Body of pancreas (tissue), 4 donors: ENCODE measurements at regions not wholly inside any gene's neighbourhood (a gene's known extent, or its start where the extent isn't known, plus 50 kb on each side); places are given as distances from the start of the nearest gene placed in this dataset.

Source experiments
- POLR2A ChIP-seq, 3 donors: fragments of 450-650 bp; IDR thresholded peaks; one replicate each; pipeline ENCODE4 v1.6.1; 2016; ENCODE audit warnings: antibody characterized with exemption in 3 of 3, mild to moderate bottlenecking in 2 of 3
- TF ChIP-seq, protein P1 (sequence below), 7 experiments: fragments of 450-650 bp in 4 of 7; fragments of 200-600 bp in 3 of 7; sonication (generic) in 3 of 7; IDR thresholded peaks; one replicate each; pipeline ENCODE4 v1.5.1; 2016 to 2019; ENCODE audit warnings: antibody characterized with exemption in 7 of 7

DNA sequence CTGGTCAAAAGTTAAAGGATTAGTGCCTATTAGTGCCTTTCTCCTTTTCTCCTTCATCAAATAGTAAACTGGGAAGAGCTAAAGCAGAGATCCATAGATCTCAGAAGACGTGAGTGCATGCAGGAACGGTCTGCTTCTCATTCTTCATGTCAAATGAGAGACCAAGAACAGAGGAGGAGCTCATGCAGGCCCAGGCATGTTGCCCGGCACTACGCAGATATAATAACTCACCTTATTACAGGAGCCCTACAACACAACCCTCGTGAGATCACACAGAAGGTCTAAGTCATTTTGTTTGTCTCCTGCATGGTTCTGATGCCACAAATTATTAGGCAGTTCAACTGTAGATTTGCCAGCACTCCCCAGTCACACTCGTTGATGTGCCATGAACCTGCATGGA, 71.8 kb downstream of the CMPK2 start:
- TF ChIP-seq, protein P1, sequence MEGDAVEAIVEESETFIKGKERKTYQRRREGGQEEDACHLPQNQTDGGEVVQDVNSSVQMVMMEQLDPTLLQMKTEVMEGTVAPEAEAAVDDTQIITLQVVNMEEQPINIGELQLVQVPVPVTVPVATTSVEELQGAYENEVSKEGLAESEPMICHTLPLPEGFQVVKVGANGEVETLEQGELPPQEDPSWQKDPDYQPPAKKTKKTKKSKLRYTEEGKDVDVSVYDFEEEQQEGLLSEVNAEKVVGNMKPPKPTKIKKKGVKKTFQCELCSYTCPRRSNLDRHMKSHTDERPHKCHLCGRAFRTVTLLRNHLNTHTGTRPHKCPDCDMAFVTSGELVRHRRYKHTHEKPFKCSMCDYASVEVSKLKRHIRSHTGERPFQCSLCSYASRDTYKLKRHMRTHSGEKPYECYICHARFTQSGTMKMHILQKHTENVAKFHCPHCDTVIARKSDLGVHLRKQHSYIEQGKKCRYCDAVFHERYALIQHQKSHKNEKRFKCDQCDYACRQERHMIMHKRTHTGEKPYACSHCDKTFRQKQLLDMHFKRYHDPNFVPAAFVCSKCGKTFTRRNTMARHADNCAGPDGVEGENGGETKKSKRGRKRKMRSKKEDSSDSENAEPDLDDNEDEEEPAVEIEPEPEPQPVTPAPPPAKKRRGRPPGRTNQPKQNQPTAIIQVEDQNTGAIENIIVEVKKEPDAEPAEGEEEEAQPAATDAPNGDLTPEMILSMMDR (IDR thresholded peaks at IDR 0.05), result no peak
- no peak for TF ChIP-seq POLR2A (IDR thresholded peaks at IDR 0.05)
